ENCODE measurements at regions not wholly inside any gene's neighbourhood (a gene's known extent, or its start where the extent isn't known, plus 50 kb on each side); places are given as distances from the start of the nearest gene placed in this dataset.
"Not testable (repeated sequence)": the region's sequence is repeated elsewhere in the genome, so short reads cannot be mapped to it uniquely, and the experiment has no call there.

- Mint-ChIP-seq H3K9me3 (peaks cover 0 to 3% of the 10 kb centered on the region in 2 donors), H3K4me1 (no peaks in the 10 kb centered on the region), H3K27ac (no peak overlapping the region), H3K36me3 (no peaks in the 10 kb centered on the region), H3K27me3 (peaks cover 4 to 6% of the 10 kb centered on the region in 2 donors), H3K4me3 (no peak overlapping the region)
- DNase-seq (no peak), ATAC-seq (replicated peaks) (no peak)
These were observed 83.8 kb upstream of the BOD1L1 start for GRCh38 chr4:13711233-13711785.

- DNase-seq: no peak
- H3K4me1 Mint-ChIP-seq: no peaks in the 10 kb centered on the region
- no peaks in the 10 kb centered on the region for H3K36me3 Mint-ChIP-seq
- H3K4me3 Mint-ChIP-seq: no peak overlapping the region
- no peak overlapping the region for H3K27ac Mint-ChIP-seq
- H3K9me3 Mint-ChIP-seq: no peaks in the 10 kb centered on the region
- H3K27me3 Mint-ChIP-seq: peaks cover 8 to 13% of the 10 kb centered on the region in 2 donors
- no peak for ATAC-seq (replicated peaks)
These were observed 94.4 kb upstream of the BOD1L1 start for GRCh38 chr4:13721894-13722293.

- Mint-ChIP-seq H3K4me3 (no peak overlapping the region), H3K27ac (no peak overlapping the region), H3K4me1 (no peaks in the 10 kb centered on the region), H3K36me3 (no peaks in the 10 kb centered on the region), H3K27me3 (peaks cover 1 to 10% of the 10 kb centered on the region in 2 donors), H3K9me3 (no peaks in the 10 kb centered on the region)
- DNase-seq (no peak), ATAC-seq (replicated peaks) (no peak)
These were observed 95.1 kb upstream of the BOD1L1 start for GRCh38 chr4:13722649-13723048.

GRCh38 chr4:13728761-13729160 lies 101.2 kb upstream of the BOD1L1 start:
- no peaks in the 10 kb centered on the region for H3K36me3 Mint-ChIP-seq
- no peak overlapping the region for H3K4me3 Mint-ChIP-seq
- H3K9me3 Mint-ChIP-seq: peaks cover 0 to 4% of the 10 kb centered on the region in 2 donors
- no peaks in the 10 kb centered on the region for H3K4me1 Mint-ChIP-seq
- DNase-seq (no peak), ATAC-seq (replicated peaks) (no peak)
- peaks cover 0 to 5% of the 10 kb centered on the region in 2 donors for H3K27me3 Mint-ChIP-seq
- no peak overlapping the region for H3K27ac Mint-ChIP-seq

- Mint-ChIP-seq H3K4me3 (no peak overlapping the region), H3K9me3 (peaks cover 0 to 4% of the 10 kb centered on the region in 2 donors), H3K27me3 (peaks cover 0 to 4% of the 10 kb centered on the region in 2 donors), H3K36me3 (no peaks in the 10 kb centered on the region), H3K4me1 (no peaks in the 10 kb centered on the region), H3K27ac (no peak overlapping the region)
- ATAC-seq (replicated peaks) (no peak), DNase-seq (no peak)
These were observed 103.5 kb upstream of the BOD1L1 start for GRCh38 chr4:13731019-13731418.

- no peaks in the 10 kb centered on the region for H3K4me1 Mint-ChIP-seq
- no peak overlapping the region for H3K4me3 Mint-ChIP-seq
- no peaks in the 10 kb centered on the region for H3K36me3 Mint-ChIP-seq
- DNase-seq (no peak), ATAC-seq (replicated peaks) (no peak)
- H3K9me3 Mint-ChIP-seq: peaks cover 0 to 4% of the 10 kb centered on the region in 2 donors
- H3K27me3 Mint-ChIP-seq: no peaks in the 10 kb centered on the region
- no peak overlapping the region for H3K27ac Mint-ChIP-seq
These were observed 106.3 kb upstream of the BOD1L1 start for GRCh38 chr4:13733817-13734216.

GRCh38 chr4:13750594-13750993 lies 123.1 kb upstream of the BOD1L1 start:
- Mint-ChIP-seq H3K4me1 (no peaks in the 10 kb centered on the region), H3K27me3 (peaks cover 5 to 20% of the 10 kb centered on the region in 2 donors), H3K27ac (no peak overlapping the region), H3K36me3 (no peaks in the 10 kb centered on the region), H3K9me3 (peaks cover 5 to 9% of the 10 kb centered on the region in 2 donors), H3K4me3 (no peak overlapping the region)
- no peak for DNase-seq
- ATAC-seq (replicated peaks): no peak

GRCh38 chr4:13761581-13761980 lies 134.1 kb upstream of the BOD1L1 start:
- peaks cover 14 to 18% of the 10 kb centered on the region in 2 donors for H3K9me3 Mint-ChIP-seq
- not testable (repeated sequence) for DNase-seq; H3K27ac Mint-ChIP-seq; H3K4me3 Mint-ChIP-seq; H3K36me3 Mint-ChIP-seq; H3K4me1 Mint-ChIP-seq; H3K27me3 Mint-ChIP-seq; ATAC-seq (replicated peaks)

- H3K27ac Mint-ChIP-seq: no peak overlapping the region
- H3K4me3 Mint-ChIP-seq: no peak overlapping the region
- H3K36me3 Mint-ChIP-seq: no peaks in the 10 kb centered on the region
- ATAC-seq (replicated peaks) (no peak), DNase-seq (no peak)
- H3K4me1 Mint-ChIP-seq: no peaks in the 10 kb centered on the region
- H3K9me3 Mint-ChIP-seq: peaks cover 9 to 14% of the 10 kb centered on the region in 2 donors
- peaks cover 0 to 4% of the 10 kb centered on the region in 2 donors for H3K27me3 Mint-ChIP-seq
These were observed 134.6 kb upstream of the BOD1L1 start for GRCh38 chr4:13762130-13762529.

GRCh38 chr4:13763707-13764106 lies 136.2 kb upstream of the BOD1L1 start:
- H3K4me3 Mint-ChIP-seq: no peak overlapping the region
- DNase-seq: no peak
- ATAC-seq (replicated peaks): no peak

GRCh38 chr4:13765539-13765938 lies 138.0 kb upstream of the BOD1L1 start:
- H3K36me3 Mint-ChIP-seq: no peaks in the 10 kb centered on the region
- H3K9me3 Mint-ChIP-seq: peaks cover 0 to 1% of the 10 kb centered on the region in 2 donors
- H3K27ac Mint-ChIP-seq: no peak overlapping the region
- no peak for ATAC-seq (replicated peaks)
- no peak overlapping the region for H3K4me3 Mint-ChIP-seq
- no peaks in the 10 kb centered on the region for H3K4me1 Mint-ChIP-seq
- no peak for DNase-seq
- no peaks in the 10 kb centered on the region for H3K27me3 Mint-ChIP-seq

More at GRCh38 chr4:13763707-13764106, 136.2 kb upstream of the BOD1L1 start:
- H3K9me3 Mint-ChIP-seq: peaks cover 3% of the 10 kb centered on the region in 2 donors
- no peaks in the 10 kb centered on the region for H3K4me1 Mint-ChIP-seq
- no peaks in the 10 kb centered on the region for H3K36me3 Mint-ChIP-seq
- no peaks in the 10 kb centered on the region for H3K27me3 Mint-ChIP-seq
- no peak overlapping the region for H3K27ac Mint-ChIP-seq

- no peaks in the 10 kb centered on the region for H3K4me1 Mint-ChIP-seq
- no peak overlapping the region for H3K27ac Mint-ChIP-seq
- DNase-seq: no peak
- H3K4me3 Mint-ChIP-seq: no peak overlapping the region
- no peak for ATAC-seq (replicated peaks)
- H3K27me3 Mint-ChIP-seq: no peaks in the 10 kb centered on the region
- peaks cover 7 to 8% of the 10 kb centered on the region in 2 donors for H3K9me3 Mint-ChIP-seq
- H3K36me3 Mint-ChIP-seq: no peaks in the 10 kb centered on the region
These were observed 139.4 kb upstream of the BOD1L1 start for GRCh38 chr4:13766761-13767540.

GRCh38 chr4:13777341-13777740 lies 149.8 kb upstream of the BOD1L1 start:
- DNase-seq (no peak), ATAC-seq (replicated peaks) (no peak)
- Mint-ChIP-seq H3K36me3 (peaks cover 0 to 2% of the 10 kb centered on the region in 2 donors), H3K27ac (no peak overlapping the region), H3K27me3 (peaks cover 0 to 3% of the 10 kb centered on the region in 2 donors), H3K4me1 (no peaks in the 10 kb centered on the region), H3K4me3 (no peak overlapping the region), H3K9me3 (peaks cover 15 to 20% of the 10 kb centered on the region in 2 donors)

- no peak overlapping the region for H3K4me3 Mint-ChIP-seq
- DNase-seq (no peak), ATAC-seq (replicated peaks) (no peak)
- H3K27me3 Mint-ChIP-seq: peaks cover 0 to 3% of the 10 kb centered on the region in 2 donors
- no peak overlapping the region for H3K27ac Mint-ChIP-seq
- peaks cover 15 to 20% of the 10 kb centered on the region in 2 donors for H3K9me3 Mint-ChIP-seq
- peaks cover 0 to 2% of the 10 kb centered on the region in 2 donors for H3K36me3 Mint-ChIP-seq
- no peaks in the 10 kb centered on the region for H3K4me1 Mint-ChIP-seq
These were observed 150.8 kb upstream of the BOD1L1 start for GRCh38 chr4:13778367-13778766.

GRCh38 chr4:13782231-13782630 lies 154.7 kb upstream of the BOD1L1 start:
- Mint-ChIP-seq H3K4me3 (no peak overlapping the region), H3K36me3 (no peaks in the 10 kb centered on the region), H3K27me3 (no peaks in the 10 kb centered on the region), H3K9me3 (peaks cover 8 to 12% of the 10 kb centered on the region in 2 donors), H3K4me1 (no peaks in the 10 kb centered on the region), H3K27ac (no peak overlapping the region)
- ATAC-seq (replicated peaks): no peak
- DNase-seq: no peak

Measured in stimulated activated naive B cell treated with anti-CD40 and anti-IgM and Interleukin-4, amounts not matched to agents 10 μg/mL and 1 μg/mL and 100 μg/mL, for 72 hours (primary cell).